HUES64 (cell line): ENCODE measurements at regions not wholly inside any gene's neighbourhood (a gene's known extent, or its start where the extent isn't known, plus 50 kb on each side); places are given as distances from the start of the nearest gene placed in this dataset.

Source experiments
- H3K27ac ChIP-seq: 2 replicates; pipeline ENCODE4 v1.7.0; 2013; ENCODE audit warnings: low read depth, low read length, inconsistent platforms
- H3K27me3 ChIP-seq: 2 replicates; pipeline ENCODE4 v1.6.1; 2013; ENCODE audit warnings: mild to moderate bottlenecking, low read length; ENCODE audit not compliant: insufficient read depth
- H3K36me3 ChIP-seq: 2 replicates; pipeline ENCODE4 v1.6.1; 2013; ENCODE audit warnings: mild to moderate bottlenecking, low read length; ENCODE audit not compliant: insufficient read depth
- H3K4me1 ChIP-seq: 2 replicates; pipeline ENCODE4 v1.6.1; 2013; ENCODE audit warnings: mild to moderate bottlenecking, low read length, moderate library complexity; ENCODE audit not compliant: insufficient read depth
- H3K4me3 ChIP-seq: 2 replicates; pipeline ENCODE4 v1.5.1; 2013; ENCODE audit warnings: mild to moderate bottlenecking, low read length, moderate library complexity
- H3K9ac ChIP-seq: 2 replicates; pipeline ENCODE4 v1.6.1; 2013; ENCODE audit warnings: mild to moderate bottlenecking, low read depth, low read length
- H3K9me3 ChIP-seq: 2 replicates; pipeline ENCODE4 v1.6.1; 2013; ENCODE audit warnings: low read depth, low read length; ENCODE audit not compliant: insufficient read depth
- WGBS: fragments of 150-250, 120-280 bp; methylation state at CpG from one replicate; pipeline ENCODE4 v1.1.7; 2013; ENCODE audit warnings: missing lambda C conversion rate; 5-methylcytosine and 5-hydroxymethylcytosine counted together

- Histone ChIP-seq H3K9me3 (no peaks in the 10 kb centered on the region), H3K36me3 (no peaks in the 10 kb centered on the region), H3K27ac (no peak overlapping the region), H3K9ac (no peak overlapping the region), H3K4me3 (no peak overlapping the region), H3K4me1 (peaks cover 16% of the 10 kb centered on the region), H3K27me3 (peaks cover 11% of the 10 kb centered on the region)
- WGBS, result 94% methylated on average over 2 of the region's 2 CpGs
Observed at GRCh38 chr5:141746395-141746794, 64.4 kb upstream of the ARAP3 start.

- Histone ChIP-seq H3K36me3 (no peaks in the 10 kb centered on the region), H3K9ac (no peak overlapping the region), H3K4me3 (no peak overlapping the region), H3K4me1 (peaks cover 16% of the 10 kb centered on the region), H3K27me3 (peaks cover 3% of the 10 kb centered on the region; the same call in 1 of the 2 replicates), H3K9me3 (no peaks in the 10 kb centered on the region), H3K27ac (no peak overlapping the region)
- 96% methylated on average over 3 of the region's 3 CpGs for WGBS
Observed at GRCh38 chr5:141745390-141745789, 63.4 kb upstream of the ARAP3 start.

GRCh38 chr5:141743866-141744272 is 61.8 kb upstream of the ARAP3 start:
- H3K27me3 ChIP-seq, result no peaks in the 10 kb centered on the region
- WGBS, result 46% methylated on average over 3 of the region's 4 CpGs
- no peak overlapping the region for H3K27ac ChIP-seq
- no peak overlapping the region for H3K4me3 ChIP-seq
- no peak overlapping the region for H3K9ac ChIP-seq
- H3K4me1 ChIP-seq, result peaks cover 16% of the 10 kb centered on the region
- no peaks in the 10 kb centered on the region for H3K36me3 ChIP-seq
- H3K9me3 ChIP-seq, result no peaks in the 10 kb centered on the region

GRCh38 chr5:141742866-141743851 is 61.1 kb upstream of the ARAP3 start:
- H3K9me3 ChIP-seq, result no peaks in the 10 kb centered on the region
- H3K4me1 ChIP-seq, result peaks cover 16% of the 10 kb centered on the region
- H3K4me3 ChIP-seq, result no peak overlapping the region
- no peaks in the 10 kb centered on the region for H3K27me3 ChIP-seq
- H3K27ac ChIP-seq, result no peak overlapping the region
- no peaks in the 10 kb centered on the region for H3K36me3 ChIP-seq
- no peak overlapping the region for H3K9ac ChIP-seq
- 32% methylated on average over 18 of the region's 18 CpGs for WGBS

- Histone ChIP-seq H3K27ac (no peak overlapping the region), H3K9ac (no peak overlapping the region), H3K4me3 (no peak overlapping the region), H3K27me3 (no peaks in the 10 kb centered on the region), H3K4me1 (peaks cover 12% of the 10 kb centered on the region), H3K9me3 (no peaks in the 10 kb centered on the region), H3K36me3 (no peaks in the 10 kb centered on the region)
- WGBS, result 91% methylated on average over 1 of the region's 1 CpG
Observed at GRCh38 chr5:141742144-141742543, 60.1 kb upstream of the ARAP3 start.

GRCh38 chr5:141740885-141741284 is 58.9 kb upstream of the ARAP3 start:
- H3K4me3 ChIP-seq, result no peak overlapping the region
- H3K36me3 ChIP-seq, result no peaks in the 10 kb centered on the region
- 85% methylated on average over 6 of the region's 6 CpGs for WGBS
- no peak overlapping the region for H3K9ac ChIP-seq
- peaks cover 9% of the 10 kb centered on the region for H3K4me1 ChIP-seq
- no peak overlapping the region for H3K27ac ChIP-seq
- no peaks in the 10 kb centered on the region for H3K27me3 ChIP-seq
- no peaks in the 10 kb centered on the region for H3K9me3 ChIP-seq

GRCh38 chr5:141737535-141737934 is 55.5 kb upstream of the ARAP3 start:
- H3K36me3 ChIP-seq, result no peaks in the 10 kb centered on the region
- no peaks in the 10 kb centered on the region for H3K27me3 ChIP-seq
- H3K27ac ChIP-seq, result no peak overlapping the region
- H3K9me3 ChIP-seq, result no peaks in the 10 kb centered on the region
- 50% methylated on average over 3 of the region's 4 CpGs for WGBS
- H3K9ac ChIP-seq, result no peak overlapping the region
- H3K4me1 ChIP-seq, result no peaks in the 10 kb centered on the region; the same call in 1 of the 2 replicates
- H3K4me3 ChIP-seq, result no peak overlapping the region

- H3K27ac ChIP-seq, result no peak overlapping the region
- no peaks in the 10 kb centered on the region for H3K27me3 ChIP-seq
- H3K4me1 ChIP-seq, result no peaks in the 10 kb centered on the region; the same call in 1 of the 2 replicates
- H3K36me3 ChIP-seq, result no peaks in the 10 kb centered on the region
- WGBS, result 64% methylated on average over 1 of the region's 1 CpG
- H3K9ac ChIP-seq, result no peak overlapping the region
- no peak overlapping the region for H3K4me3 ChIP-seq
- H3K9me3 ChIP-seq, result no peaks in the 10 kb centered on the region
Observed at GRCh38 chr5:141735823-141736222, 53.8 kb upstream of the ARAP3 start.

- H3K9me3 ChIP-seq, result no peaks in the 10 kb centered on the region
- H3K9ac ChIP-seq, result no peak overlapping the region
- no peak overlapping the region for H3K4me3 ChIP-seq
- no peaks in the 10 kb centered on the region for H3K36me3 ChIP-seq
- 61% methylated on average over 3 of the region's 4 CpGs for WGBS
- no peak overlapping the region for H3K27ac ChIP-seq
- peaks cover 2% of the 10 kb centered on the region; the same call in 1 of the 2 replicates for H3K4me1 ChIP-seq
- H3K27me3 ChIP-seq, result no peaks in the 10 kb centered on the region
Observed at GRCh38 chr5:141734501-141735229, 52.6 kb upstream of the ARAP3 start.

- Histone ChIP-seq H3K9ac (no peak overlapping the region), H3K27me3 (no peaks in the 10 kb centered on the region), H3K4me3 (no peak overlapping the region), H3K4me1 (peaks cover 16% of the 10 kb centered on the region), H3K27ac (no peak overlapping the region), H3K36me3 (no peaks in the 10 kb centered on the region), H3K9me3 (no peaks in the 10 kb centered on the region)
- 80% methylated on average over 2 of the region's 2 CpGs for WGBS
Observed at GRCh38 chr5:141733198-141733597, 51.2 kb upstream of the ARAP3 start.

- H3K27me3 ChIP-seq, result no peaks in the 10 kb centered on the region
- no peak overlapping the region for H3K4me3 ChIP-seq
- H3K9me3 ChIP-seq, result no peaks in the 10 kb centered on the region
- no peak overlapping the region for H3K9ac ChIP-seq
- H3K4me1 ChIP-seq, result peaks cover 16% of the 10 kb centered on the region
- no peak overlapping the region for H3K27ac ChIP-seq
- no peaks in the 10 kb centered on the region for H3K36me3 ChIP-seq
Observed at GRCh38 chr5:141732417-141732816, 50.4 kb upstream of the ARAP3 start.
